ENCODE measurements at regions not wholly inside any gene's neighbourhood (a gene's known extent, or its start where the extent isn't known, plus 50 kb on each side); places are given as distances from the start of the nearest gene placed in this dataset.

GRCh38 chr13:112012016-112012704, 54.8 kb upstream of the SOX1 start:
- no peak for DNase-seq

- DNase-seq: no peak
Observed at GRCh38 chr13:112012705-112013085, 54.3 kb upstream of the SOX1 start.

- no peak for DNase-seq
Observed at GRCh38 chr13:112013665-112014064, 53.3 kb upstream of the SOX1 start.

- no peak for DNase-seq
Observed at GRCh38 chr13:112014857-112015256, 52.1 kb upstream of the SOX1 start.
